ENCODE measurements at regions not wholly inside any gene's neighbourhood (a gene's known extent, or its start where the extent isn't known, plus 50 kb on each side); places are given as distances from the start of the nearest gene placed in this dataset.

- TF ChIP-seq, protein P1, sequence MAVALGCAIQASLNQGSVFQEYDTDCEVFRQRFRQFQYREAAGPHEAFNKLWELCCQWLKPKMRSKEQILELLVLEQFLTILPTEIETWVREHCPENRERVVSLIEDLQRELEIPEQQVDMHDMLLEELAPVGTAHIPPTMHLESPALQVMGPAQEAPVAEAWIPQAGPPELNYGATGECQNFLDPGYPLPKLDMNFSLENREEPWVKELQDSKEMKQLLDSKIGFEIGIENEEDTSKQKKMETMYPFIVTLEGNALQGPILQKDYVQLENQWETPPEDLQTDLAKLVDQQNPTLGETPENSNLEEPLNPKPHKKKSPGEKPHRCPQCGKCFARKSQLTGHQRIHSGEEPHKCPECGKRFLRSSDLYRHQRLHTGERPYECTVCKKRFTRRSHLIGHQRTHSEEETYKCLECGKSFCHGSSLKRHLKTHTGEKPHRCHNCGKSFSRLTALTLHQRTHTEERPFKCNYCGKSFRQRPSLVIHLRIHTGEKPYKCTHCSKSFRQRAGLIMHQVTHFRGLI (CRISPR knock-in tag; IDR thresholded peaks at IDR 0.05), result no peak
- TF ChIP-seq, protein P2, sequence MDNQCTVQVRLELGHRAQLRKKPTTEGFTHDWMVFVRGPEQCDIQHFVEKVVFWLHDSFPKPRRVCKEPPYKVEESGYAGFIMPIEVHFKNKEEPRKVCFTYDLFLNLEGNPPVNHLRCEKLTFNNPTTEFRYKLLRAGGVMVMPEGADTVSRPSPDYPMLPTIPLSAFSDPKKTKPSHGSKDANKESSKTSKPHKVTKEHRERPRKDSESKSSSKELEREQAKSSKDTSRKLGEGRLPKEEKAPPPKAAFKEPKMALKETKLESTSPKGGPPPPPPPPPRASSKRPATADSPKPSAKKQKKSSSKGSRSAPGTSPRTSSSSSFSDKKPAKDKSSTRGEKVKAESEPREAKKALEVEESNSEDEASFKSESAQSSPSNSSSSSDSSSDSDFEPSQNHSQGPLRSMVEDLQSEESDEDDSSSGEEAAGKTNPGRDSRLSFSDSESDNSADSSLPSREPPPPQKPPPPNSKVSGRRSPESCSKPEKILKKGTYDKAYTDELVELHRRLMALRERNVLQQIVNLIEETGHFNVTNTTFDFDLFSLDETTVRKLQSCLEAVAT (IDR thresholded peaks at IDR 0.05), result no peak
- no peak for TF ChIP-seq EZH2 (IDR thresholded peaks at IDR 0.05; ENCODE audit: borderline replicate concordance, low read depth, low read length)
- no peak for TF ChIP-seq ZBTB17 (CRISPR knock-in tag; IDR thresholded peaks at IDR 0.05)
- TF ChIP-seq PPARD (CRISPR knock-in tag; IDR thresholded peaks at IDR 0.05), result no peak
- no peak for TF ChIP-seq TAF7 (tag; IDR thresholded peaks at IDR 0.05)
- TF ChIP-seq ZNF764 (CRISPR knock-in tag; IDR thresholded peaks at IDR 0.05; ENCODE audit: low read depth), result no peak
- TF ChIP-seq TCFL5 (CRISPR knock-in tag; conservative IDR thresholded peaks at IDR 0.05), result no peak
- no peak for TF ChIP-seq HNRNPH1 (optimal IDR thresholded peaks at IDR 0.05; ENCODE audit: low read depth, low read length)
- TF ChIP-seq EHMT2 (IDR thresholded peaks at IDR 0.05), result no peak
Measured at GRCh38 chr12:77548797-77549196, 281.9 kb upstream of the NAV3 start (continued).

- H2AFZ ChIP-seq (ENCODE audit: low read depth, low read length), result no peak overlapping the region
- BruUV-seq (replicated peaks), result no TSS peak
- in situ Hi-C loops (cut with MboI) (no loop called here), intact Hi-C loops (cut with micrococcal nuclease) (no loop called here)
- no peak overlapping the region for H3K27ac ChIP-seq (ENCODE audit: extremely low read depth, low read depth, low read length)
- H3K9ac ChIP-seq (ENCODE audit: insufficient read depth in 1 of 2, low read depth in 2 of 2, low read length in 2 of 2), result no peak overlapping the region
- no peaks in the 10 kb centered on the region for H4K20me1 ChIP-seq (replicated peaks; ENCODE audit: control insufficient read depth, insufficient read depth, low read length)
- no peak overlapping the region for H3K4me3 ChIP-seq
- 0% methylated on average over 2 of the region's 2 CpGs for WGBS (ENCODE audit: insufficient coverage, low coverage, missing lambda C conversion rate)
- no peaks in the 10 kb centered on the region for H3K9me3 ChIP-seq (replicated peaks; ENCODE audit: control insufficient read depth, insufficient read depth, low read depth, low read length)
- CTCF ChIA-PET (ENCODE audit: low intra/inter-chr PET ratio), result no interaction called here
- no peaks in the 10 kb centered on the region for H3K79me2 ChIP-seq (ENCODE audit: control insufficient read depth, insufficient read depth, low read length)
- POLR2A ChIA-PET, result no interaction called here
- no peak overlapping the region for H3K4me2 ChIP-seq (ENCODE audit: insufficient read depth, low read length)
- DNase-seq (ENCODE audit: extremely low read depth in 1 of 4, low spot score in 3 of 4) (no peak), FAIRE-seq (no peak), ATAC-seq (no peak)
- no peaks in the 10 kb centered on the region for H3K4me1 ChIP-seq (replicated peaks in 1 of 2; ENCODE audit: control insufficient read depth in 2 of 2, insufficient read depth in 2 of 2, low read length in 2 of 2)
- H3K9me1 ChIP-seq (ENCODE audit: control insufficient read depth, insufficient read depth, low read length), result no peaks in the 10 kb centered on the region
- no peaks in the 10 kb centered on the region for H3K27me3 ChIP-seq (ENCODE audit: control insufficient read depth in 2 of 2, insufficient read depth in 2 of 2, low read length in 2 of 2)
- no peaks in the 10 kb centered on the region for H3K36me3 ChIP-seq (ENCODE audit: control insufficient read depth, insufficient read depth, low read length)
- TF ChIP-seq CLOCK (CRISPR knock-in tag; IDR thresholded peaks at IDR 0.05; ENCODE audit: borderline replicate concordance) (no peak), SP2 (IDR thresholded peaks at IDR 0.05; ENCODE audit: extremely low read depth, low read depth, low read length, poor library complexity, severe bottlenecking) (no peak), NR2C2 (CRISPR knock-in tag; IDR thresholded peaks at IDR 0.05) (no peak), NR2C2 (tag; IDR thresholded peaks at IDR 0.05) (no peak)
- TF ChIP-seq, protein P3, sequence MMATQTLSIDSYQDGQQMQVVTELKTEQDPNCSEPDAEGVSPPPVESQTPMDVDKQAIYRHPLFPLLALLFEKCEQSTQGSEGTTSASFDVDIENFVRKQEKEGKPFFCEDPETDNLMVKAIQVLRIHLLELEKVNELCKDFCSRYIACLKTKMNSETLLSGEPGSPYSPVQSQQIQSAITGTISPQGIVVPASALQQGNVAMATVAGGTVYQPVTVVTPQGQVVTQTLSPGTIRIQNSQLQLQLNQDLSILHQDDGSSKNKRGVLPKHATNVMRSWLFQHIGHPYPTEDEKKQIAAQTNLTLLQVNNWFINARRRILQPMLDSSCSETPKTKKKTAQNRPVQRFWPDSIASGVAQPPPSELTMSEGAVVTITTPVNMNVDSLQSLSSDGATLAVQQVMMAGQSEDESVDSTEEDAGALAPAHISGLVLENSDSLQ (IDR thresholded peaks at IDR 0.05), result no peak
Measured at GRCh38 chr12:77540097-77540496, 290.6 kb upstream of the NAV3 start.
